GF-D8 (cell line): ENCODE measurements at regions not wholly inside any gene's neighbourhood (a gene's known extent, or its start where the extent isn't known, plus 50 kb on each side); places are given as distances from the start of the nearest gene placed in this dataset.
"Not testable (repeated sequence)": the region's sequence is repeated elsewhere in the genome, so short reads cannot be mapped to it uniquely, and the experiment has no call there.

ENCODE experiments used
- DNase-seq: peaks from one replicate; lab custom pipeline; 2025; lab: John Stamatoyannopoulos, UW

GRCh38 chr4:107468812-107469211, 251.2 kb downstream of the PAPSS1 start:
- no peak for DNase-seq

GRCh38 chr4:107468156-107468555, 251.9 kb downstream of the PAPSS1 start:
- DNase-seq = no peak

GRCh38 chr4:107467461-107467860, 252.6 kb downstream of the PAPSS1 start:
- DNase-seq = no peak

GRCh38 chr4:107458194-107458593, 261.8 kb downstream of the PAPSS1 start:
- DNase-seq = no peak

GRCh38 chr4:107453987-107454386, 266.0 kb downstream of the PAPSS1 start:
- no peak for DNase-seq

GRCh38 chr4:107452717-107453630, 267.1 kb downstream of the PAPSS1 start:
- DNase-seq = no peak

- DNase-seq = no peak
Observed at GRCh38 chr4:107449611-107450369, 270.2 kb downstream of the PAPSS1 start.

GRCh38 chr4:107442538-107443111, 277.4 kb downstream of the PAPSS1 start:
- DNase-seq = no peak

GRCh38 chr4:107439401-107439800, 280.6 kb downstream of the PAPSS1 start:
- DNase-seq = no peak

- DNase-seq = not testable (repeated sequence)
Observed at GRCh38 chr4:107436471-107436870, 283.6 kb downstream of the PAPSS1 start.

- DNase-seq = no peak
Observed at GRCh38 chr4:107432451-107432850, 287.6 kb downstream of the PAPSS1 start.

- DNase-seq = no peak
Observed at GRCh38 chr4:107423677-107424405, 296.2 kb downstream of the PAPSS1 start.

- not testable (repeated sequence) for DNase-seq
Observed at GRCh38 chr4:107419536-107419935, 300.5 kb downstream of the PAPSS1 start.

GRCh38 chr4:107419052-107419451, 301.0 kb downstream of the PAPSS1 start:
- DNase-seq = no peak

GRCh38 chr4:107415490-107415889, 304.5 kb downstream of the PAPSS1 start:
- not testable (repeated sequence) for DNase-seq

- DNase-seq = not testable (repeated sequence)
Observed at GRCh38 chr4:107409872-107410271, 310.2 kb downstream of the PAPSS1 start.

- no peak for DNase-seq
Observed at GRCh38 chr4:107408968-107409367, 311.1 kb downstream of the PAPSS1 start.

- no peak for DNase-seq
Observed at GRCh38 chr4:107404591-107405300, 315.3 kb downstream of the PAPSS1 start.

GRCh38 chr4:107402291-107402690, 317.7 kb downstream of the PAPSS1 start:
- DNase-seq = no peak

- DNase-seq = no peak
Observed at GRCh38 chr4:107392951-107393350, 327.1 kb downstream of the PAPSS1 start.

GRCh38 chr4:107392380-107392779, 327.7 kb downstream of the PAPSS1 start:
- no peak for DNase-seq
